Stimulated activated naive B cell treated with anti-CD40 and anti-IgM and Interleukin-4, amounts not matched to agents 10 μg/mL and 1 μg/mL and 100 μg/mL, for 72 hours (primary cell): ENCODE measurements at regions not wholly inside any gene's neighbourhood (a gene's known extent, or its start where the extent isn't known, plus 50 kb on each side); places are given as distances from the start of the nearest gene placed in this dataset.
"Not testable (repeated sequence)": the region's sequence is repeated elsewhere in the genome, so short reads cannot be mapped to it uniquely, and the experiment has no call there.

Experiments
- ATAC-seq, 2 donors: fragments of 150-1000 bp; cut with Tn5 transposase; replicated peaks; 2 replicates each; pipeline ENCODE4 v1.10.0; 2021; ENCODE audit warnings: moderate library complexity in 1 of 2
- DNase-seq: peaks from one replicate; pipeline ENCODE4 v3.0.0; 2021
- H3K27ac Mint-ChIP-seq: one replicate; pipeline ENCODE4 v1.8.0; 2022; ENCODE audit warnings: mild to moderate bottlenecking, mixed read lengths
- H3K27me3 Mint-ChIP-seq, 2 donors: one replicate each; pipeline ENCODE4 v1.8.0; 2022; ENCODE audit warnings: mixed read lengths in 2 of 2
- H3K36me3 Mint-ChIP-seq, 2 donors: one replicate each; pipeline ENCODE4 v1.8.0; 2022; ENCODE audit warnings: mixed read lengths in 2 of 2, mild to moderate bottlenecking in 1 of 2
- H3K4me1 Mint-ChIP-seq, 2 donors: one replicate each; pipeline ENCODE4 v1.8.0; 2022; ENCODE audit warnings: mixed read lengths in 2 of 2, mild to moderate bottlenecking in 1 of 2
- H3K4me3 Mint-ChIP-seq, 2 donors: one replicate each; pipeline ENCODE4 v1.8.0; 2022; ENCODE audit warnings: mild to moderate bottlenecking in 2 of 2, mixed read lengths in 2 of 2, moderate library complexity in 1 of 2
- H3K9me3 Mint-ChIP-seq, 2 donors: one replicate each; pipeline ENCODE4 v1.8.0; 2022; ENCODE audit warnings: mixed read lengths in 2 of 2, mild to moderate bottlenecking in 1 of 2

- peaks cover 0 to 4% of the 10 kb centered on the region in 2 donors for H3K4me1 Mint-ChIP-seq
- no peak overlapping the region for H3K4me3 Mint-ChIP-seq
- peaks cover 0 to 7% of the 10 kb centered on the region in 2 donors for H3K27me3 Mint-ChIP-seq
- H3K36me3 Mint-ChIP-seq = peaks cover 4 to 10% of the 10 kb centered on the region in 2 donors
- peaks cover 8 to 10% of the 10 kb centered on the region in 2 donors for H3K9me3 Mint-ChIP-seq
- H3K27ac Mint-ChIP-seq = no peak overlapping the region
- ATAC-seq (no peak), DNase-seq (no peak)
These were observed 114.2 kb upstream of the LY86 start for GRCh38 chr6:6474170-6474920.

- DNase-seq (no peak), ATAC-seq (no peak)
- H3K4me1 Mint-ChIP-seq = no peaks in the 10 kb centered on the region
- H3K27me3 Mint-ChIP-seq = peaks cover 10 to 31% of the 10 kb centered on the region in 2 donors
- peaks cover 4 to 8% of the 10 kb centered on the region in 2 donors for H3K9me3 Mint-ChIP-seq
- H3K4me3 Mint-ChIP-seq = no peak overlapping the region
- H3K36me3 Mint-ChIP-seq = peaks cover 5 to 8% of the 10 kb centered on the region in 2 donors
- no peak overlapping the region for H3K27ac Mint-ChIP-seq
These were observed 108.7 kb upstream of the LY86 start for GRCh38 chr6:6479785-6480184.

GRCh38 chr6:6482256-6482655 is 106.3 kb upstream of the LY86 start:
- Mint-ChIP-seq H3K36me3 (peaks cover 5 to 8% of the 10 kb centered on the region in 2 donors), H3K27ac (no peak overlapping the region), H3K27me3 (peaks cover 10 to 31% of the 10 kb centered on the region in 2 donors), H3K9me3 (peaks cover 4 to 8% of the 10 kb centered on the region in 2 donors), H3K4me1 (no peaks in the 10 kb centered on the region), H3K4me3 (no peak overlapping the region)
- ATAC-seq (no peak), DNase-seq (no peak)

GRCh38 chr6:6483168-6483567 is 105.4 kb upstream of the LY86 start:
- Mint-ChIP-seq H3K4me3 (no peak overlapping the region), H3K27ac (no peak overlapping the region), H3K27me3 (peaks cover 10 to 31% of the 10 kb centered on the region in 2 donors), H3K36me3 (peaks cover 5 to 8% of the 10 kb centered on the region in 2 donors), H3K4me1 (no peaks in the 10 kb centered on the region), H3K9me3 (peaks cover 4 to 8% of the 10 kb centered on the region in 2 donors)
- ATAC-seq = no peak
- no peak for DNase-seq

- peaks cover 5 to 8% of the 10 kb centered on the region in 2 donors for H3K36me3 Mint-ChIP-seq
- ATAC-seq (no peak), DNase-seq (no peak)
- H3K4me3 Mint-ChIP-seq = no peak overlapping the region
- H3K4me1 Mint-ChIP-seq = peaks cover 0 to 1% of the 10 kb centered on the region in 2 donors
- no peak overlapping the region for H3K27ac Mint-ChIP-seq
- peaks cover 4 to 8% of the 10 kb centered on the region in 2 donors for H3K9me3 Mint-ChIP-seq
- peaks cover 10 to 30% of the 10 kb centered on the region in 2 donors for H3K27me3 Mint-ChIP-seq
These were observed 104.8 kb upstream of the LY86 start for GRCh38 chr6:6483733-6484132.

- Mint-ChIP-seq H3K9me3 (peaks cover 4 to 8% of the 10 kb centered on the region in 2 donors), H3K27ac (no peak overlapping the region)
These were observed 103.8 kb upstream of the LY86 start for GRCh38 chr6:6484681-6485080.

GRCh38 chr6:6486595-6486994 is 101.9 kb upstream of the LY86 start:
- peaks cover 5 to 8% of the 10 kb centered on the region in 2 donors for H3K27me3 Mint-ChIP-seq
- H3K4me3 Mint-ChIP-seq = no peak overlapping the region
- peaks cover 4 to 5% of the 10 kb centered on the region in 2 donors for H3K36me3 Mint-ChIP-seq
- H3K27ac Mint-ChIP-seq = no peak overlapping the region
- H3K9me3 Mint-ChIP-seq = peaks cover 4 to 8% of the 10 kb centered on the region in 2 donors
- no peak for DNase-seq
- peaks cover 0 to 1% of the 10 kb centered on the region in 2 donors for H3K4me1 Mint-ChIP-seq
- no peak for ATAC-seq

More at GRCh38 chr6:6484681-6485080, 103.8 kb upstream of the LY86 start:
- H3K36me3 Mint-ChIP-seq = peaks cover 4 to 5% of the 10 kb centered on the region in 2 donors
- DNase-seq (no peak), ATAC-seq (no peak)
- peaks cover 10 to 23% of the 10 kb centered on the region in 2 donors for H3K27me3 Mint-ChIP-seq
- peaks cover 0 to 1% of the 10 kb centered on the region in 2 donors for H3K4me1 Mint-ChIP-seq
- H3K4me3 Mint-ChIP-seq = no peak overlapping the region

GRCh38 chr6:6491761-6492160 is 96.8 kb upstream of the LY86 start:
- peaks cover 0 to 3% of the 10 kb centered on the region in 2 donors for H3K4me1 Mint-ChIP-seq
- DNase-seq (no peak), ATAC-seq (no peak)
- H3K27ac Mint-ChIP-seq = no peak overlapping the region
- H3K4me3 Mint-ChIP-seq = no peak overlapping the region
- H3K36me3 Mint-ChIP-seq = no peaks in the 10 kb centered on the region
- H3K27me3 Mint-ChIP-seq = peaks cover 3 to 4% of the 10 kb centered on the region in 2 donors
- H3K9me3 Mint-ChIP-seq = no peaks in the 10 kb centered on the region

- no peak for DNase-seq
- peaks cover 0 to 3% of the 10 kb centered on the region in 2 donors for H3K4me1 Mint-ChIP-seq
- no peaks in the 10 kb centered on the region for H3K36me3 Mint-ChIP-seq
- no peak for ATAC-seq
- no peak overlapping the region for H3K27ac Mint-ChIP-seq
- H3K4me3 Mint-ChIP-seq = no peak overlapping the region
- peaks cover 3 to 4% of the 10 kb centered on the region in 2 donors for H3K27me3 Mint-ChIP-seq
- no peaks in the 10 kb centered on the region for H3K9me3 Mint-ChIP-seq
These were observed 95.8 kb upstream of the LY86 start for GRCh38 chr6:6492675-6493074.

GRCh38 chr6:6494139-6494538 is 94.4 kb upstream of the LY86 start:
- not testable (repeated sequence) for H3K27me3 Mint-ChIP-seq, H3K9me3 Mint-ChIP-seq, H3K4me3 Mint-ChIP-seq, DNase-seq, H3K36me3 Mint-ChIP-seq, H3K4me1 Mint-ChIP-seq, H3K27ac Mint-ChIP-seq, ATAC-seq

GRCh38 chr6:6494677-6495076 is 93.8 kb upstream of the LY86 start:
- Mint-ChIP-seq H3K27me3 (peaks cover 4 to 7% of the 10 kb centered on the region in 2 donors), H3K4me3 (no peak overlapping the region), H3K4me1 (peaks cover 0 to 2% of the 10 kb centered on the region in 2 donors), H3K9me3 (no peaks in the 10 kb centered on the region), H3K27ac (no peak overlapping the region), H3K36me3 (no peaks in the 10 kb centered on the region)
- ATAC-seq = peak; percentile 76 to 91
- DNase-seq = peak; percentile 35

GRCh38 chr6:6495851-6496250 is 92.7 kb upstream of the LY86 start:
- Mint-ChIP-seq H3K4me1 (peaks cover 0 to 2% of the 10 kb centered on the region in 2 donors), H3K27ac (no peak overlapping the region), H3K4me3 (no peak overlapping the region), H3K36me3 (no peaks in the 10 kb centered on the region), H3K9me3 (no peaks in the 10 kb centered on the region), H3K27me3 (peaks cover 4 to 9% of the 10 kb centered on the region in 2 donors)
- DNase-seq (no peak), ATAC-seq (no peak)

- Mint-ChIP-seq H3K27me3 (peaks cover 4 to 9% of the 10 kb centered on the region in 2 donors), H3K4me1 (peaks cover 0 to 2% of the 10 kb centered on the region in 2 donors), H3K9me3 (no peaks in the 10 kb centered on the region), H3K36me3 (no peaks in the 10 kb centered on the region), H3K27ac (no peak overlapping the region), H3K4me3 (no peak overlapping the region)
- DNase-seq (no peak), ATAC-seq (no peak)
These were observed 91.0 kb upstream of the LY86 start for GRCh38 chr6:6497541-6497940.

- ATAC-seq = no peak
- no peak overlapping the region for H3K4me3 Mint-ChIP-seq
- DNase-seq = no peak
- H3K27me3 Mint-ChIP-seq = peaks cover 4 to 9% of the 10 kb centered on the region in 2 donors
- H3K27ac Mint-ChIP-seq = no peak overlapping the region
- H3K36me3 Mint-ChIP-seq = no peaks in the 10 kb centered on the region
- H3K9me3 Mint-ChIP-seq = no peaks in the 10 kb centered on the region
- peaks cover 0 to 2% of the 10 kb centered on the region in 2 donors for H3K4me1 Mint-ChIP-seq
These were observed 90.5 kb upstream of the LY86 start for GRCh38 chr6:6497976-6498375.

GRCh38 chr6:6503191-6503590 is 85.3 kb upstream of the LY86 start:
- H3K36me3 Mint-ChIP-seq = peaks cover 0 to 3% of the 10 kb centered on the region in 2 donors
- no peak overlapping the region for H3K27ac Mint-ChIP-seq
- H3K9me3 Mint-ChIP-seq = no peaks in the 10 kb centered on the region
- ATAC-seq (no peak), DNase-seq (no peak)
- H3K4me3 Mint-ChIP-seq = no peak overlapping the region
- H3K4me1 Mint-ChIP-seq = peaks cover 2 to 5% of the 10 kb centered on the region in 2 donors
- peaks cover 0 to 6% of the 10 kb centered on the region in 2 donors for H3K27me3 Mint-ChIP-seq
